ENCODE measurements at regions not wholly inside any gene's neighbourhood (a gene's known extent, or its start where the extent isn't known, plus 50 kb on each side); places are given as distances from the start of the nearest gene placed in this dataset.
"Not testable (repeated sequence)": the region's sequence is repeated elsewhere in the genome, so short reads cannot be mapped to it uniquely, and the experiment has no call there.

GRCh38 chr3:66633402-66634381, 132.9 kb upstream of the LRIG1 start:
- no peak for DNase-seq

GRCh38 chr3:66638717-66639116, 137.9 kb upstream of the LRIG1 start:
- peak; percentile 65 for DNase-seq

GRCh38 chr3:66639809-66640356, 139.1 kb upstream of the LRIG1 start:
- DNase-seq: no peak

GRCh38 chr3:66642019-66642418, 141.2 kb upstream of the LRIG1 start:
- no peak for DNase-seq

GRCh38 chr3:66642484-66642883, 141.7 kb upstream of the LRIG1 start:
- no peak for DNase-seq

- peak; percentile 83 for DNase-seq
These were observed 143.7 kb upstream of the LRIG1 start for GRCh38 chr3:66644549-66644948.

- no peak for DNase-seq
These were observed 148.2 kb upstream of the LRIG1 start for GRCh38 chr3:66648975-66649374.

- not testable (repeated sequence) for DNase-seq
These were observed 150.7 kb upstream of the LRIG1 start for GRCh38 chr3:66651520-66651919.

- DNase-seq: not testable (repeated sequence)
These were observed 151.3 kb upstream of the LRIG1 start for GRCh38 chr3:66652100-66652499.

GRCh38 chr3:66655044-66655443, 154.2 kb upstream of the LRIG1 start:
- DNase-seq: no peak

- DNase-seq: no peak
These were observed 154.8 kb upstream of the LRIG1 start for GRCh38 chr3:66655671-66656070.

GRCh38 chr3:66656609-66657008, 155.8 kb upstream of the LRIG1 start:
- DNase-seq: no peak

GRCh38 chr3:66659056-66659455, 158.2 kb upstream of the LRIG1 start:
- no peak for DNase-seq

- no peak for DNase-seq
These were observed 160.8 kb upstream of the LRIG1 start for GRCh38 chr3:66661628-66662027.

GRCh38 chr3:66662894-66663293, 162.1 kb upstream of the LRIG1 start:
- DNase-seq: no peak

GRCh38 chr3:66665021-66665695, 164.3 kb upstream of the LRIG1 start:
- no peak for DNase-seq

GRCh38 chr3:66666362-66666761, 165.5 kb upstream of the LRIG1 start:
- no peak for DNase-seq

- DNase-seq: no peak
These were observed 166.4 kb upstream of the LRIG1 start for GRCh38 chr3:66667263-66667662.

GRCh38 chr3:66671291-66671690, 170.5 kb upstream of the LRIG1 start:
- no peak for DNase-seq

- DNase-seq: no peak
These were observed 172.0 kb upstream of the LRIG1 start for GRCh38 chr3:66672830-66673229.

- DNase-seq: no peak
These were observed 172.5 kb upstream of the LRIG1 start for GRCh38 chr3:66673293-66673692.

- DNase-seq: no peak
These were observed 174.5 kb upstream of the LRIG1 start for GRCh38 chr3:66675366-66675765.

GRCh38 chr3:66692042-66692765, 191.4 kb upstream of the LRIG1 start:
- no peak for DNase-seq
